SK-MEL-5 (cell line): ENCODE measurements at regions not wholly inside any gene's neighbourhood (a gene's known extent, or its start where the extent isn't known, plus 50 kb on each side); places are given as distances from the start of the nearest gene placed in this dataset.
A peak's percentile ranks its signal among the peaks of the same experiment; 100 is the strongest.

ENCODE experiments used
- DNase-seq: peaks from one replicate; pipeline ENCODE4 v3.0.0-alpha.2; 2016; ENCODE audit warnings: low read depth, low spot score
- in situ Hi-C: cut with HindIII; loops from 2 replicates; pipeline ENCODE4 v1.10.0; 2016; ENCODE audit warnings: low sequenced_read_pairs, high pct_unique_total_duplicates, low pct_unique_long_range_greater_than_20kb

DNA sequence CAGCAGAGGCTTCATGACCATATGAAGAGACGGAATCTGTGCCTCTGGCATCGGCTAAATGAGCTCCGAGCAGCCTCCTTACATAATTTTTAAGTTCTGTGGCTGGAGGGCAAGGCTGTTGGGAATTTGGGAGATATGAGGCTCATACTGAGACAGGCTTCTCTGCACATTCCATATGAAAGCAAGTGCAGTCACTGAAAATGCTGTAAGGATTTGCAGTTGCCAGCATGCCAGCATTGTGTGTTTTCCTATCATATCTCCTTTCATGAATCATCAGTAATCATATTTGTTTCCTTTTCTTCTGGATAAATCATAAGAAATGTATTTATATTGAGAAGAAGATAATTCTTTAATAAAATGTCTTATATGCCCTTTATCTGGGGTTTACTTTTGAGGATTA lies 775.4 kb downstream of the SEMA5A start:
- DNase-seq, result no peak
- in situ Hi-C loops, result no loop called here

DNA sequence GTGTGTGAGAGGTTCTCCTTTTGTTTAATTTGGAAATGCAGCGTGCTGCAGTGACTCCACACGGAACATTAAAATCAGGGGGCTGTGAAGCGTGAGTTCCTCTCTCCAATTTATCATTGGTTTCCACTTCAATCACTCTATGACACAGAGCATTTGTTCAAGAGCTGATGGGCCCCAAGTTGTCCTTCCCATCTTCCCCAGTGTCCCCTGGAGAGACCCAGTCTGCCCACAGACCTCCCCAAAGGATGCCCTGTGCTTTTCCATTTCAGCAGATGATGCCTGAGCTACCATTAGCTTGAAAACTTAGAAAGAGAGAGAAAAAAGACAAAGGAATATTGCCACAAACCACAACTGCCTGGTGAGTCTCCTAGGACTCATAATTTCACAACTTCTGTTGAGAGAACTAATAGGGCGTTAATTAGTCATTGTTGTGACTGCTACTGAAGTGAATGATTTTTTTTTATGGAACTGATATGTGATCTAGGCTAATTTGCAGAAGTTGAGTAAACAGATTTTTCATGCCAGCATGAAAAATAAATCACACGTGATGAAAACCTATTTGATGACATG lies 772.7 kb downstream of the SEMA5A start:
- no peak for DNase-seq
- in situ Hi-C loops, result no loop called here

DNA sequence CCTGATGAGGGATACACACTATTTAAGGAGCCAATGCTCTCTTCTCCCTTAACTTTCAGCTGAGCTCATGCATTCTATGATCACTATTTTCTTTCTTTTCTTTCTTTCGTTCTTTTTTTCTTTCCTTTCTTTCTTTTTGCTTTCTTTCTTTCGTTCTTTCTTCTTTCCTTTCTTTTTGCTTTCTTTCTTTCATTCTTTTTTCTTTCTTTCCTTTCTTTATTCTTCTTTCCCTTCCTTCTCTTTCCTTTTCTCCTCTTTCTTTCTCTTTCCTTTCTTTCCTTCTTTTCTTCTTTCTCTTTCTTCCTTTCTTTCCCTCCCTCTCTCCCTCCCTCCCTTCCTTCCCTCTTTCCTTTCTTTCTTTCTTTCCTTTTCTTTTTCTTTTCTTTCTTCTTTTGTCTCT lies 761.2 kb downstream of the SEMA5A start:
- no peak for DNase-seq
- in situ Hi-C loops, result no loop called here

DNA sequence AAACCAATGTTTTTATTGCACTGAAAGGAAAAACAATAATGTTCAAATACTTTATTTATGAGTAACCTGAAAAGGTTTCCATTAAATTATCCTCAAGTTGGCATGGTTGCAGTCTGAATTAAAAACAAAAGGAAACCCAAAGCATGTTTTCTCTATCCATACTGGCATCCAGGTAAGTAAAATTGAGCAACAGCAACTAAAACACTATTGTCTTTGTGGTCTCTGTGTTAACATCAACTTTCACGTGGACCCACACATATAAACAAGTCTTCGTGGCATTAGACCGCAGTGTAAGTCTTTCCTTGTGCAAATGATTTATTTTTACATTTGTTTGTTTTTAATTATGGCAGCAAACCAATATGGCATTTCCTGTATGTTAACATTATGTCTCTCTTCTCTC lies 757.6 kb downstream of the SEMA5A start:
- no peak for DNase-seq
- in situ Hi-C loops, result no loop called here

DNA sequence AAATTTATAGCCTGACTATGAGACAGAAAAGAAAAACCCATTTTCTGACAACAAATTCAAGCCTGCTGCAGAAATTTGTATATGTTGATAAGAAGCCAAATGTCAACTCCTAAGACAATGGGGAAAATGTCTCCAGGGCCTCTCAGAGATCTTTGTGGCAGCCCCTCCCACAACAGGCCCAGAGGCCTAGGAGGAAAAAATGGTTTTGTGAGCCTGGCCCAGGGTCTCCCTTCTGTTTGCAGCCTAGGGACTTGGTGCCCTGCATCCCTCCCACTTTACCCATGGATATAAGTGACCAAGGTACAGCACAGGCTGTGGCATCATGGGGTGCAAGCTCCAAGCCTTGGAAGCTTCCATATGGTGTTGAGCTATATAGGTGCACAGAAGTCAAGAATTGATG lies 740.2 kb downstream of the SEMA5A start:
- DNase-seq, result no peak
- in situ Hi-C loops, result no loop called here

DNA sequence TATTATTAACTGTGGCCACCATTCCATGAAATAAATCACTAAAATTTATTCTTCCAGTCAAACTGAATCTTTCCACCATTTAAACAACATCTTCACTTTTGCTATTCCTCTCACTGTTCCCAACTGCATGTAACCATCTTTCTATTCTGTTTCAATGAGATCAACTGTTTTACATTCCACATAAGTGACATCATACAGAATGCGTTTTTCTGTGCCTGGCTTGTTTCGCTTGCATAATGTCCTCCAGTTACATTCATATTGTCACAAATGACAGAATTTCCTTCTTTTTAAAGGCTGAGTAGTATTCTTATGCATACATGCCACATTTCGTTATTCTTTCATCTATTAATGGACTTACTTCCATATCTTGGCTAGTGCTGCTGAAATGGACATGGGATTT lies 738.2 kb downstream of the SEMA5A start:
- DNase-seq, result no peak
- in situ Hi-C loops, result no loop called here

DNA sequence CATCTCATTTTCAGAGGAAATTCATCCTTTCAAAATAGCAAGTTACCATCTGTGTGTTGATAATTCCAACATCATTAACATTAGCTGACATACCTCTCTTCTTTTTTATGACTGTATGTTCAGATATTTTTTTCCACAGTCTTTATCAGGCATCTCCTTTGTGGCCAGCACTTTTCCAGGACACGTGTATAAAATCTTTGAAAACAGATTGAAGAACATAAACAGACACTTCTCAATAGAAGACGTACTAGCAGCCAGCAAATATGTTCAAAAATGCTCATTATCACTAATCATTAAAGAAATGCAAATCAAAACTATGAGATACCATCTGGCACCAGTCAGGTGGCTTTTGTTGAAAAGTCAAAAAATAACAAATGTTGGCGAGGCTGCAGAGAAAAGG lies 734.3 kb downstream of the SEMA5A start:
- in situ Hi-C loops, result no loop called here
- no peak for DNase-seq

DNA sequence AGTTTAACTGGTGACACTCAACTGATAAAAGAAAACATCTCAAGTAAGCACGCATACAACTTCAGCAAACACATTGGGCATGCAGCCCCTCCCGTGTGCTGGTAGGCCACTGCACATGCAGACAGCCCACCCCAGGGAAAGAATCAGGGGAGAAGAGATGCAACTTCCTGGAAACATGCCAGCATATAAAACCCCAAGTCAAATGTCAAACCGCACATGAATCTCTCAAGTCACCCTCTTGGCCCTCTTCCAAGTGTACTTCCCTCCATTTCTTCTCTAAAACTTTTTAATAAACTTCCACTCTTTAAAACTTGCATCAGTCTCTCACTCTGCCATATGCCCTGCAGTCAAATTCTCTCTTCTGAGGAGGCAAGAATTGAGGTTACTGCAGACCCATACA lies 732.7 kb downstream of the SEMA5A start:
- in situ Hi-C loops, result no loop called here

DNA sequence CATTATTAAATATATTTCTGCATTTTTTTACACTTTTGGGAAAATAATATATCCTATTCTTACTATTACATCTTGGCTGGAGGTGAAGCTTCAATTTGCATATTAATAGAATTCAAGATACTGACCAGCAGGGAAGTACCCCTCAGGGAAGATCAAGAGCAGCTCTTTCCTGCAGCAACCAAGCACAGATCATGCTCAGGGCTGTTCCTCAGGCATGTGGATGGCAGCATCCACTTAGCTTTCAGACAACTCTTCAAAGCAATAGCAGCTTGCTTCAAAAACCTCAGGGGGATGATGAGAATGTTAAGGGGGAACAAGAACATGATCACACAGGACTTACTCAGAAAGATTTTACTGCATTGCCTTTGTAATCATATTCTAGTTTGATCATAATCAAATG lies 731.8 kb downstream of the SEMA5A start:
- no peak for DNase-seq
- in situ Hi-C loops, result no loop called here

More for the DNA sequence above, 732.7 kb downstream of the SEMA5A start:
- peak; percentile 43 for DNase-seq

DNA sequence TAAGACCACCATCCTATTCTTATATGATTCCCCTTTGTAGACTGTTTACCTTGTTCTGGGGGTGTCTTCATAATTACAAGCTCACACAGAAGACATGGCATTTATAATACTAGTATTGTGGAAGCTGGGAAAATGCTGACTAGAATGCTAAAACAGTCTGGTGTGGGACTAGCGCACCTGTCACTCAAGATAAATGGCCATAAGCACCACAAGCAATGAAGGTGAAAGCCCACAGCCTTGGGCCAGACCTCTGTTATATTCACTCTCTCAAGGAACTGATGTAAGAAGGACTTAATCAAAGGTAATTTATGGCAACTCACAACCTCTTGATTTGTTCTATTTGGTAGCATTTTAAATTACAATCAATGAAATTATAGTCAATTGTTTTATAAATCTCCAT lies 721.5 kb downstream of the SEMA5A start:
- no peak for DNase-seq
- in situ Hi-C loops, result no loop called here

DNA sequence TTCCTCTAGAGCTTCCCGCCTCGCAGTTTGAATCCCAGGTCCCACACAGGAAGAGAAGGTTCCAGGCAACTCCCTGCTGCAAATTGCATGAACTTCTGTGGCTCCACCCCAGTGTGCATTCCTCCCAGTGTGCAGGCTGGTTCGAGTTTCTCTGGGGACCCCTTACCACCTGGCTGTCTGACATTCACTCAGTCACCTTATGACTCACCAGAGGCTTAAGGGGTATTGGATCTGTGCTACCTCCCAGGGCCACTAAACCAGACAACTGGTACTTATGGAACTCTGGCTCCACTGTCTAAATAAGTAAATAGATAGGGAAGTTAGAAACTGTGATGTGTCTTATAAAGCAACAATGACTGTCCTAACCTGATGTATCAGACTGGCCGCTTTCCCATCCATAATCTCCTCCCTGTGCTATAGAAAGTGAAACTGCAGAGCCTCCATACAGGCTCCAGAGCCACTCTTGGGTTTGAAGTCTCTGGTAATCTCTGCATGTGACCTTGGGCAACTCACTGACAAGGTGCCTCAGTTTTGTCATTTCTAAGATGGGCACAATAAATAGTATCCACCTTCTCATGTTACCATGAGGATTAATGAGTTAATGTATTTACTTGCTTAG lies 720.6 kb downstream of the SEMA5A start:
- in situ Hi-C loops, result no loop called here
- peak; percentile 62 for DNase-seq

DNA sequence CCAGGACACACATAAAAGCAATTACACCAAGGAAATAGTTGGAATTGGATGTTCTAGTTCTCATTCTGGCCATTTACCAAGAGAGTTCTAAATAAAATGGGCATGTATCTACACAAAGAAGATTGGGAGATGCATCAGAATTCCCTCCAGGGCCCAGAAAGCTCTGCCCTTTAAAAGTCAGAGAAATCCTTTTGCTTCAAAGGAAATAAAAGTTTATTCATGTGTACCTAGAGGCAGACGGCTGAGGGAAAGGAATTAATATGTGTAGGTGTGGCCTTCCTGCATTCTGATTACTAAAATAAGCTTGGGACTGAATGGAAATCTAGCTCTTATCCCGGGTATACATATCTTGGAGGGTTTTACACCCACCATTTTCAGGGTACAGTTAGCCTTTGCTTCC lies 719.4 kb downstream of the SEMA5A start:
- in situ Hi-C loops, result no loop called here
- DNase-seq, result peak; percentile 60

DNA sequence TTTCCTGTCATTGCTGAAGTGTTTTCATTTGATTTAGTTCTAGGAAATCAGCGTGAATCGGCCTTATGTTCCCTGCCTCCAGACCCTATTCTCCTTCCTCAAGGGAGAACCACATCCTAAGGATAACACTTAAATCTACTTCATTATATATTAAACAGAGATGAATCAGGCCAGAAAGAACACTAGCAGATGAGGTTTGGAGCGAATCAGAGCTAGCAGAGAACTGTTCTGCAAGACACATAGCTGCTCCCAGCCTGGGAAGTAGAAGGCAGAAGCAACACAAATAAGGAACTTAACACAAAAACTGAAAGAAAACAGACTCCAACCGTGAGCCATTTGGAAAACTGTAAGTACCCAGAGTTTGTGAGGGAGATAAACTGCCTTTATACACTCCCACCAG lies 718.2 kb downstream of the SEMA5A start:
- in situ Hi-C loops, result no loop called here
- DNase-seq, result peak; percentile 50

DNA sequence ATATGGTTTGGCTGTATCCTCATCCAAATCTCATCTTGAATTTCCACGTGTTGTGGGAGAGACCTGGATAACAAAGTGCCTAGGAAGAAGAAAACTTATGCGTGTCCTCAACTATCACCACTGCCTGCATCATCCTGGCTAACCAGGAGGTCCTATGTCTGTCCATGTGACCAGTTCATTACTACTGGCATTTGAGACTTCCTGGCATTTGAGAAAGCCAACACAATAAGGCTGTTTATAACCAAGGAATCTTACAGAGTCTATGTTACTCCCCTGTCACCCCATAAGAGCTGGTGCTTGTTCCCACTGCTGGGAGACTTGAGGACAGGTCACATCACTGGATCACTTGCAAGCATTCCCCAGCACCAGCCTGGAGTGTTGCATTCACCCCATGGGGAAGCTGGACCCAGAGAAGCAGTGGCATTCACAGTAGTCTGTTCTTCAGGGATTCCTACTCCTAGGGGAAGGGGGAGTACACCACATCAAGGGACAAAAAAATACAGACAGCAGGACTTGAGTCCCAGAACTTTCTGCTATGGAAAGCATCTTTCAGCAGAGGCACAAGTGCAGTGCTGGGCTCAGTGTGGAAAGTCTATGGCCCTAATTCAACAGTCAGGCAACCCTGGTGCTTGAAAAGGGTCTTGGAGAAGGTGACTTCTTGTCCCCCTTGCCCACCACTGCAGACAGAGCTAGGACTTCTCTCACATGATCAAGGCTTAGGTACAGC lies 717.1 kb downstream of the SEMA5A start:
- peak; percentile 100 for DNase-seq
- in situ Hi-C loops, result no loop called here

DNA sequence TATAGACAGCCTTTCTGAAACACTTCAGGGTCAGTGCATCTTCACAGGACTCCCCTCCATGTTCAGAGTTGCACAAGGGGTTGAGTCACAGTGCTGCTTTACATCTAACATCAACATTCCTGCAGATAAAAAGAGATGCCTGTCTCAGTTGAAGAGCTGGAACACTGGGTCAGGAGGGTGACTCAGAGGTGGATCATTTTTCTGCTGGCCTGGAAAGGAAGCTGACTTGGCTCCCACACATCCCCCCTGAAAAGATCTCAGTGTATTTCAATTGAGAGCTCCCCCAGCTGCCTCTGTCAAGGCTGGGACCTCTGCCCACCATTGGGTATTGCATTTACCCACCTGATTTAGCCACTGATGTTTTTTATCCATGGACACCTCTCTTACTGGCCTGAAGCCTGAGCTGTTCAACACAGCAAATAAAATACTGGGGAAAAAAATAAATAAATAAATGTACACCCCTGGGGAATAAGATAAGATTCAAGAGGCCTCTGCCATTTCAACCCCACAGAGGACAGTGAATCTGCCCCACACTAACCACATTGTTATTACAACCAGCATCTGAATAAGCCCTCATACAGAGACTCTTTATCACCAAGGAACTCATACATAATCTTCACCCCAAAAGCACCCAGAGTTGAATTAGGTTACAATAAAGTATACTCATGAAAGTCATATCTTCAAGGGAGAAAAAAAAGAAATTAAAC lies 716.4 kb downstream of the SEMA5A start:
- in situ Hi-C loops, result no loop called here
- DNase-seq, result peak; percentile 98

DNA sequence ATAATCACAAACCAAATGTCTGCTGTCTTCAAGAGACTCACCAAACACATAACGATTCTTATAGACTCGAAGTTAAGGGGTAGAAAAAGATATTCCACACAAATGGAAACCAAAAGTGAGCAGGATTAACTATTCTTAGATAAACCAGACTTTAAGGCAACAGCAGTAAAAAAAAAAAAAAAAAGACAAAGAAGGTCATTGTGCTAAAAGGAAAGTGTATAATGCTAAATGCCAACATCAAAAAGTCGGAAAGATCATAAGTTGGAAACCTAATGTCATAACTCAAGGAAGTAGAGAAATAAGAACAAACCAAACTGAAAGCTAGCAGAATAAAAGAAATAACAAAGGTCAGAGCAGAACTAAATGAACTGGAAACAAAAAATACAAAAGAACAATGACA lies 714.6 kb downstream of the SEMA5A start:
- peak; percentile 95 for DNase-seq
- in situ Hi-C loops, result no loop called here

DNA sequence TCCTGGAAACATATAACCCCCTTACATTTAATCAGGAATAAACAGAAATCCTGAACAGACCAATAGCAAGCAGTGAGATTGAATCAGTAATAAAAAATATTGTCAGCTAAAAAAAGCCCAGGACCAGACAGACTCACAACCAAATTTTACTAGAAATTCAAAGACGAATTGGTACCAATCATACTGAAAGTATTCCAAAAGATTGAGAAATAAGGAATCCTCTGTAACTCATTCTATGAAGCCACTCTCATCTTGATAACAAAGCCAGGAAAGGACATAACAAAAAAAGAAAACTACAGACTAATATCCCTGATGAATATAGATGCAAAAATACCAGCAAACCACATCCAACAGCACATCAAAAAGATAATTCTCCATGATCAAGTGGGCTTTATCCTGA lies 714.0 kb downstream of the SEMA5A start:
- DNase-seq, result no peak
- in situ Hi-C loops, result no loop called here

DNA sequence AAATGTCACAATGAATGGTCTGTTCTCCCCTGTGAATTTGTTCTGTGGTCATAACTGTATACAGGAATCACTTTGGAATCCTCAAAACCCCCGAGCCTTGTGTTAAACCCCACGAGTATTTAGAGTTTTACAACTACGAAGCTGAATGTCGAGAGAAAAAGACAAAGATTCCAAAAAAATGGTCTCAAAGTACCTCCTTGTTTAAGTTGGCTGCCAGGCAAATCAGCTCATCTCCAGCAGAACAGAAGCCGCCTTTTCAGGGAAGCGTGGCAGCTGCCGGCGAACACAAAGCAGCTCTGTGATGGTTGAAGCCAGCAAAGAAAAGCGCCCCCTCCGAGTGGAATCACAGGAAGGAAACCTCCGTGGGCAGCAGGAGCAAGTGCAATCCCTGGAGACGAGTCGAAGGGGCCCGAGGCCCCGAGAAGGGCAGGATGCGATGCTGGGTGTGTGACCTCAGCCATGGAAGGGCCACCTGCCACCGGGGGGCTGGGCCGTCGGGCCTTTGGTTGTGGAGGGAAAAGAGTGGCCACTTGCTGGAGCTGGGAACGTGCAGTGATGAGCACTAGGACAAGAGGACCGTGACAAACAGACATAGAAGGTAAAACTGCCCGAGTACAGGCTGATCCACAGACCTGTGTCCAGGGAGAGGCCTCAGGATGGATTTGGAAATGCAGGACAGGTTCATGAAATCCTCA lies 706.4 kb downstream of the SEMA5A start:
- peak; percentile 100 for DNase-seq
- in situ Hi-C loops, result no loop called here
